Progenitor cell of endocrine pancreas (in vitro differentiated cells): ENCODE measurements at regions not wholly inside any gene's neighbourhood (a gene's known extent, or its start where the extent isn't known, plus 50 kb on each side); places are given as distances from the start of the nearest gene placed in this dataset.

Experiments used
- DNase-seq: peaks from one replicate; pipeline ENCODE4 v3.0.0; 2021; ENCODE audit warnings: low spot score; ENCODE audit not compliant: unreplicated experiment
- H3K27ac Mint-ChIP-seq: 2 replicates; pipeline ENCODE4 v1.8.0; 2021; ENCODE audit warnings: mild to moderate bottlenecking, moderate library complexity, mixed read lengths
- H3K27me3 Mint-ChIP-seq: 2 replicates; pipeline ENCODE4 v1.8.0; 2021; ENCODE audit warnings: mixed read lengths
- H3K36me3 Mint-ChIP-seq: 2 replicates; pipeline ENCODE4 v1.8.0; 2022; ENCODE audit warnings: mixed read lengths; ENCODE audit not compliant: insufficient read depth
- H3K4me1 Mint-ChIP-seq: 2 replicates; pipeline ENCODE4 v1.8.0; 2021; ENCODE audit warnings: low read depth, mixed read lengths
- H3K4me3 Mint-ChIP-seq: 2 replicates; pipeline ENCODE4 v1.8.0; 2021; ENCODE audit warnings: low read depth, mild to moderate bottlenecking, moderate library complexity, mixed read lengths
- H3K9me3 Mint-ChIP-seq: 2 replicates; pipeline ENCODE4 v1.8.0; 2021; ENCODE audit warnings: low read depth, mixed read lengths
- CTCF ChIP-seq: fragments of 200-600 bp; sonication (generic); IDR thresholded peaks from one replicate; pipeline ENCODE4 v1.5.0; 2021; ENCODE audit warnings: antibody characterized with exemption, mild to moderate bottlenecking; ENCODE audit not compliant: unreplicated experiment

GRCh38 chr19:28244966-28245365 lies 968.0 kb downstream of the UQCRFS1 start:
- Mint-ChIP-seq H3K4me1 (no peaks in the 10 kb centered on the region), H3K4me3 (no peak overlapping the region)
- no peak for TF ChIP-seq CTCF

GRCh38 chr19:28242317-28242927 lies 970.5 kb downstream of the UQCRFS1 start:
- no peaks in the 10 kb centered on the region for H3K36me3 Mint-ChIP-seq
- no peaks in the 10 kb centered on the region for H3K9me3 Mint-ChIP-seq
- TF ChIP-seq CTCF = peak; percentile 63
- no peak overlapping the region for H3K4me3 Mint-ChIP-seq
- H3K4me1 Mint-ChIP-seq = no peaks in the 10 kb centered on the region
- DNase-seq = no peak
- H3K27me3 Mint-ChIP-seq = peaks cover 5% of the 10 kb centered on the region
- H3K27ac Mint-ChIP-seq = no peak overlapping the region

More at GRCh38 chr19:28244966-28245365, 968.0 kb downstream of the UQCRFS1 start:
- Mint-ChIP-seq H3K27ac (no peak overlapping the region), H3K36me3 (no peaks in the 10 kb centered on the region), H3K9me3 (no peaks in the 10 kb centered on the region), H3K27me3 (peaks cover 3% of the 10 kb centered on the region)
- no peak for DNase-seq

DNA sequence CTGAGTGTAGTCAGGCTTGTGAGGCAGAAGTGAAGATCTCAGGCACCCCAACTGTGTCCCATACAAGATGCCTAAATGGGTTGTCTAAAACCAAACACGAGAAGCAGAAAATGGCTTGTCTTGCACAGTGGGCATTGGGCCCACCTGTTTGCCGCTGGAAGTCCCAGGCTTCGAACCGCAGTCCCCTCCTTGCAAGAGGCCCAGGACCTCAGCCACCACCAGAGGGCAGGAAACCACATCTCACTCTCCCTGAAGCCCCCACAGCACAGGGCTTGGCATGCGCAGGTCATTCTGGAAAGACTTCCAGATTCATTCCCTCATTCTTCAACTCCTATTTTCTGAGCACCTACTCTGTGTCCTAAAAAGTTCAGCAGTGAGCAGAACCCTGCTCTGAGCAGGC lies 973.7 kb downstream of the UQCRFS1 start:
- H3K27me3 Mint-ChIP-seq = peaks cover 13% of the 10 kb centered on the region
- H3K4me1 Mint-ChIP-seq = peaks cover 4% of the 10 kb centered on the region
- H3K4me3 Mint-ChIP-seq = no peak overlapping the region
- no peaks in the 10 kb centered on the region for H3K9me3 Mint-ChIP-seq
- H3K36me3 Mint-ChIP-seq = no peaks in the 10 kb centered on the region
- no peak overlapping the region for H3K27ac Mint-ChIP-seq
- peak; percentile 60 for TF ChIP-seq CTCF
- peak; percentile 14 for DNase-seq

- no peak overlapping the region for H3K27ac Mint-ChIP-seq
- no peaks in the 10 kb centered on the region for H3K9me3 Mint-ChIP-seq
- no peak overlapping the region for H3K4me3 Mint-ChIP-seq
- no peak for TF ChIP-seq CTCF
- H3K36me3 Mint-ChIP-seq = no peaks in the 10 kb centered on the region
- peaks cover 13% of the 10 kb centered on the region for H3K27me3 Mint-ChIP-seq
- H3K4me1 Mint-ChIP-seq = peaks cover 10% of the 10 kb centered on the region
- no peak for DNase-seq
Observed at GRCh38 chr19:28238270-28238820, 974.6 kb downstream of the UQCRFS1 start.

DNA sequence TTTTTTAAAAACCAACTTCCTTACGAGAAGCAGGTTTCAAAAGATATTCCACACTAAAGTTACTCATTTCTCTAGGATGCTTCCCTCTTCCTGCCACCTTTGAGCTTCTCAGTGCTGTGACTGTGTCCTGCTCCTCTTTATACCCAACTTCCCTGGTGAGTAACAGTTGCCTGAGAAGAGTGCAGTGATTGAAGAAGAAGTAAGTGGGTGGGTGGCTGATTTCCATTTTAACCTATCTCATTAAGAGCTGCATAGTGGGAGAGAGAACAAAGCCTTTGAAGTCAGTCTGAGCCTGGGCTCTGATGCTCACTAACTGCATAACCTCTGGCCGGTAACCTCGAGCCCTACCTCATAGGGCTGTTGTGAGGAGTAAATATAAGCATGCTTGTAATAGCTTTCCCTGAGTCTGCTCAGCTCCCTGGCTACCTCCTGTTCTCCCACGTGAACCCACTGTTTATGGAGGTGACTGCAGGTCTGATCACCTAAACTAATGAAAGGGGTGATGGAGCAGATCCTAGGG lies 977.3 kb downstream of the UQCRFS1 start:
- Mint-ChIP-seq H3K36me3 (no peaks in the 10 kb centered on the region), H3K9me3 (no peaks in the 10 kb centered on the region), H3K27ac (no peak overlapping the region), H3K4me3 (no peak overlapping the region), H3K4me1 (peaks cover 18% of the 10 kb centered on the region), H3K27me3 (peaks cover 17% of the 10 kb centered on the region)
- DNase-seq = no peak
- TF ChIP-seq CTCF = no peak
